SK-N-DZ (cell line): ENCODE measurements at regions not wholly inside any gene's neighbourhood (a gene's known extent, or its start where the extent isn't known, plus 50 kb on each side); places are given as distances from the start of the nearest gene placed in this dataset.

Experiments used
- DNase-seq: peaks from one replicate; pipeline ENCODE4 v3.0.0-alpha.2; 2015; ENCODE audit warnings: low spot score

- DNase-seq: no peak
Observed at GRCh38 chr16:80082906-80083305, 457.9 kb upstream of the DYNLRB2 start.

- no peak for DNase-seq
Observed at GRCh38 chr16:80081846-80082245, 458.9 kb upstream of the DYNLRB2 start.

GRCh38 chr16:80080287-80080851, 460.4 kb upstream of the DYNLRB2 start:
- DNase-seq: no peak

GRCh38 chr16:80079072-80079471, 461.7 kb upstream of the DYNLRB2 start:
- DNase-seq: no peak

GRCh38 chr16:80077696-80078095, 463.1 kb upstream of the DYNLRB2 start:
- no peak for DNase-seq

- DNase-seq: no peak
Observed at GRCh38 chr16:80074329-80074728, 466.5 kb upstream of the DYNLRB2 start.

GRCh38 chr16:80071964-80072456, 468.8 kb upstream of the DYNLRB2 start:
- no peak for DNase-seq

- peak; percentile 44 for DNase-seq
Observed at GRCh38 chr16:80066805-80067580, 466.5 kb upstream of the MAF start.

GRCh38 chr16:80065541-80065940, 465.0 kb upstream of the MAF start:
- no peak for DNase-seq

GRCh38 chr16:80063713-80064069, 463.2 kb upstream of the MAF start:
- DNase-seq: no peak

- no peak for DNase-seq
Observed at GRCh38 chr16:80063031-80063712, 462.6 kb upstream of the MAF start.

- no peak for DNase-seq
Observed at GRCh38 chr16:80062361-80063030, 462.0 kb upstream of the MAF start.

- no peak for DNase-seq
Observed at GRCh38 chr16:80060470-80060869, 459.9 kb upstream of the MAF start.

GRCh38 chr16:80059836-80060235, 459.3 kb upstream of the MAF start:
- DNase-seq: no peak

- peak; percentile 72 for DNase-seq
Observed at GRCh38 chr16:80058214-80058613, 457.7 kb upstream of the MAF start.

- DNase-seq: no peak
Observed at GRCh38 chr16:80056324-80056723, 455.8 kb upstream of the MAF start.

- no peak for DNase-seq
Observed at GRCh38 chr16:80055831-80056230, 455.3 kb upstream of the MAF start.

- DNase-seq: peak; percentile 85
Observed at GRCh38 chr16:80054647-80055046, 454.1 kb upstream of the MAF start.

- no peak for DNase-seq
Observed at GRCh38 chr16:80051040-80051439, 450.5 kb upstream of the MAF start.

- DNase-seq: no peak
Observed at GRCh38 chr16:80048250-80048649, 447.7 kb upstream of the MAF start.

- DNase-seq: no peak
Observed at GRCh38 chr16:80047842-80048241, 447.3 kb upstream of the MAF start.

GRCh38 chr16:80046848-80047247, 446.3 kb upstream of the MAF start:
- DNase-seq: no peak
